Activated effector memory CD4-positive, alpha-beta T cell treated with anti-CD3 and anti-CD28 coated beads, Interleukin-2, amount 50 U/mL, for 16 hours (primary cell): ENCODE measurements at regions not wholly inside any gene's neighbourhood (a gene's known extent, or its start where the extent isn't known, plus 50 kb on each side); places are given as distances from the start of the nearest gene placed in this dataset.
"Not testable (repeated sequence)": the region's sequence is repeated elsewhere in the genome, so short reads cannot be mapped to it uniquely, and the experiment has no call there.

Experiments
- DNase-seq: peaks from one replicate; pipeline ENCODE4 v3.0.0-alpha.2; 2020

GRCh38 chr16:87119748-87120147 lies 197.4 kb downstream of the C16orf95 start:
- DNase-seq, result no peak

GRCh38 chr16:87121816-87122215 lies 195.4 kb downstream of the C16orf95 start:
- no peak for DNase-seq

GRCh38 chr16:87123356-87124001 lies 193.7 kb downstream of the C16orf95 start:
- DNase-seq, result no peak

- not testable (repeated sequence) for DNase-seq
These were observed 192.8 kb downstream of the C16orf95 start for GRCh38 chr16:87124405-87124804.

- DNase-seq, result no peak
These were observed 191.7 kb downstream of the C16orf95 start for GRCh38 chr16:87125206-87126155.

GRCh38 chr16:87126403-87127025 lies 190.7 kb downstream of the C16orf95 start:
- no peak for DNase-seq

- no peak for DNase-seq
These were observed 190.0 kb downstream of the C16orf95 start for GRCh38 chr16:87127061-87127765.

- DNase-seq, result no peak
These were observed 189.4 kb downstream of the C16orf95 start for GRCh38 chr16:87127766-87128147.

- no peak for DNase-seq
These were observed 187.4 kb downstream of the C16orf95 start for GRCh38 chr16:87129771-87130170.

- no peak for DNase-seq
These were observed 185.9 kb downstream of the C16orf95 start for GRCh38 chr16:87131061-87131995.

- no peak for DNase-seq
These were observed 185.2 kb downstream of the C16orf95 start for GRCh38 chr16:87131996-87132345.

- no peak for DNase-seq
These were observed 184.7 kb downstream of the C16orf95 start for GRCh38 chr16:87132361-87133014.

- DNase-seq, result no peak
These were observed 183.9 kb downstream of the C16orf95 start for GRCh38 chr16:87133112-87133850.

GRCh38 chr16:87133966-87134627 lies 183.1 kb downstream of the C16orf95 start:
- DNase-seq, result no peak

GRCh38 chr16:87134628-87134995 lies 182.6 kb downstream of the C16orf95 start:
- DNase-seq, result no peak

GRCh38 chr16:87135246-87136030 lies 181.8 kb downstream of the C16orf95 start:
- no peak for DNase-seq

- no peak for DNase-seq
These were observed 178.9 kb downstream of the C16orf95 start for GRCh38 chr16:87138316-87138715.

- DNase-seq, result no peak
These were observed 178.4 kb downstream of the C16orf95 start for GRCh38 chr16:87138738-87139267.
